CD4-positive, alpha-beta T cell treated with Interferon alpha-2 for 1 hour (primary cell): ENCODE measurements at regions not wholly inside any gene's neighbourhood (a gene's known extent, or its start where the extent isn't known, plus 50 kb on each side); places are given as distances from the start of the nearest gene placed in this dataset.

Source experiments
- DNase-seq, 2 donors: peaks; one replicate each; pipeline ENCODE4 v3.0.0-alpha.2; 2020 to 2022

GRCh38 chr2:71832388-71832787, 315.3 kb downstream of the CYP26B1 start:
- no peak for DNase-seq

- no peak for DNase-seq
Measured at GRCh38 chr2:71831193-71831577, 316.5 kb downstream of the CYP26B1 start.

GRCh38 chr2:71830497-71831192, 317.0 kb downstream of the CYP26B1 start:
- DNase-seq, result no peak

- DNase-seq, result no peak
Measured at GRCh38 chr2:71829008-71829407, 318.7 kb downstream of the CYP26B1 start.

- no peak for DNase-seq
Measured at GRCh38 chr2:71827973-71828372, 319.7 kb downstream of the CYP26B1 start.

- DNase-seq, result no peak
Measured at GRCh38 chr2:71827524-71827901, 320.1 kb downstream of the CYP26B1 start.

- no peak for DNase-seq
Measured at GRCh38 chr2:71826826-71827523, 320.7 kb downstream of the CYP26B1 start.

GRCh38 chr2:71826299-71826698, 321.4 kb downstream of the CYP26B1 start:
- DNase-seq, result no peak

- DNase-seq, result no peak
Measured at GRCh38 chr2:71824436-71824835, 323.2 kb downstream of the CYP26B1 start.

- DNase-seq, result no peak
Measured at GRCh38 chr2:71823526-71823925, 324.1 kb downstream of the CYP26B1 start.

- no peak for DNase-seq
Measured at GRCh38 chr2:71822463-71822862, 325.2 kb downstream of the CYP26B1 start.

- DNase-seq, result no peak
Measured at GRCh38 chr2:71821856-71822255, 325.8 kb downstream of the CYP26B1 start.

GRCh38 chr2:71816815-71817214, 330.8 kb downstream of the CYP26B1 start:
- DNase-seq, result no peak

GRCh38 chr2:71815701-71816474, 331.8 kb downstream of the CYP26B1 start:
- DNase-seq, result no peak

- no peak for DNase-seq
Measured at GRCh38 chr2:71814885-71815284, 332.8 kb downstream of the CYP26B1 start.

GRCh38 chr2:71813807-71814470, 333.7 kb downstream of the CYP26B1 start:
- DNase-seq, result no peak

- DNase-seq, result no peak
Measured at GRCh38 chr2:71813315-71813714, 334.3 kb downstream of the CYP26B1 start.

- no peak for DNase-seq
Measured at GRCh38 chr2:71812736-71813135, 334.9 kb downstream of the CYP26B1 start.

- no peak for DNase-seq
Measured at GRCh38 chr2:71811726-71812125, 335.9 kb downstream of the CYP26B1 start.

GRCh38 chr2:71811157-71811556, 336.5 kb downstream of the CYP26B1 start:
- DNase-seq, result no peak

GRCh38 chr2:71807581-71808451, 339.8 kb downstream of the CYP26B1 start:
- DNase-seq, result no peak

GRCh38 chr2:71806432-71806831, 341.2 kb downstream of the CYP26B1 start:
- no peak for DNase-seq
